GM21526 (cell line): ENCODE measurements at regions not wholly inside any gene's neighbourhood (a gene's known extent, or its start where the extent isn't known, plus 50 kb on each side); places are given as distances from the start of the nearest gene placed in this dataset.

Experiments used
- ATAC-seq: cut with Tn5 transposase; IDR thresholded peaks from one replicate; pipeline ENCODE4 v1.9.1; 2021; ENCODE audit warnings: moderate library complexity; ENCODE audit not compliant: unreplicated experiment, low FRiP score

DNA sequence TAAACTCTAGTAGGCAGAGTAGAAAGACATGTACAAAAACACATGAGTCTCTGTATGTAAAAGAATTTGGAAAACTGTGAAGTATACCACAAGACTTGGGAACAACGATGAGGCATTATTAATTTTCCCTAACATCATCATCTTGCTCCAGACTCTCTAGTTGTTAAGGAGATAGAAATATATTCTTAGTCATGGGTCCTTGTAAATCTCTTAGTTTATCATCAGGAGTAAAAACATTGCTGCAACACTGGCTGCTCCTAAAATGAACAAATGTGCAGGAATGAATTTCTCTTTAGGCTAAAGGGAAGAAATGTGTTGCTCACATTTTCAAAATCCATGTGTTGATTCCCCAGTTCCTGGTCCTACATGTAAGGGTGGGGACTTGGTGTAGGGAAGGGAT lies 384.6 kb downstream of the STIM2 start:
- no peak for ATAC-seq

DNA sequence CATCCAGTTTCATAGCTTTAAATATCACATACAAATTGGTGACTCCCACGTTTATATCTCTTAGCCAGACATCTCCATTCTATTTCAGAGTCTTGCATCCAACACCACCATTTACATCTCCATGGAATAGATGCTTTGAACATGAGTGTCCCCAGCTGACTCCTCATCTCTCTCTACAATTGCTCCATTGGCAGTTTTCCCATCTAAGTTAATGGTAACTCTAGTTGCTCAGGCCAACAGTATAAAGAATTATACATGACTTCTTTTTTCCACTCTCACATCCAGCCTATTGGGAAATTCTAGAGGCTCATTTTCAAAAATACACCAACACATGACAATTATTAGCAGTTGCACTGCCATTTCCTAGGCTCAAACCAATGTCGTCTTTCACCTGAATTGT lies 388.2 kb downstream of the STIM2 start:
- ATAC-seq = no peak

DNA sequence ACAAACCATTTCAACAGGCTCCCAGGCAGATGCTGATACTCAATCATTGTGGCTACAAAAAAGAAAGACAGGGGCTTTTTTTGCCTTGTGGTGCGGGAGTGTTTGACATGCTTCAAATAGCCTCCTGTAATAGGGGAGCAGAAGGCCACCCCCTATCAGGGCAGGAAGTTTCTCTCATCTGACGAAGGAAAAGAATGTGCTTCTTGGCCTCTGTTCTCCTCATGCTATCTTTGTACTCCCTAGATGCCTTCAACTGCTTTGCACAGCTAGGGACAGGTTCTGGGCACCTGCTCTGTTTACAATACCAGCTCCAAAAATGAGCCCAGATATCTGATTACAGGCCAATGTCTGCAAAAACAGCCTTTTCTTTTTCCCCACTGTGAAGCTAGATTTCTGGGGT lies 391.1 kb downstream of the STIM2 start:
- no peak for ATAC-seq

DNA sequence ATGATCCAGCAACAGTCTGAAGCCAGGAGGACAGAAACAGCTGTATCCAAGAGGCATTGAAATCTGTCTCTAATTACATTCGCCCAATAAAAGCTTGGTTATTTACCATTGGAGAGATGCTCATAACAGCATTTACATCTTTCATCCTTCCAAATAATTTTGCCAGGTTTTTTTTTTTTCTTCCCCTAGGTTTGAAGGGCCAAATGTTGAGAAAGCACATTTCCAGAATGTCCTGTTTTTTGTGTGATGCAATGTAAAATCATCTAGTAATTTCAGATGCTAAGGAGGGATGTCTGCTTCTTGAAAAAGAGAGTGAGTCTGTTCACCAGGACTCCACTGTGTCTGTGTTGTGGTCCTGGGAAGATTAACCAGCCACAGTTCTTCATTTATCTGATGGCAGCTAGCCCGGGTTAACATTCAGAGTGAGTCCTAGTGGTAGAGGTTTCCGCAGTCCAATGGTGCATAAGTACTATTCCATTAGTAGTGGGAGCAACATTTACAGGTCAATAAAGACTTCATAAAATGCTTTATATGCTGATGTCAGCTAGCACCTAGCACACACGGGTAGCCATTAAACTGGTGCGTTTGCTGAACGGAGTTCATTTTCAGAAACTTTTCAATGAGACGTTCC lies 406.8 kb downstream of the STIM2 start:
- ATAC-seq = no peak

DNA sequence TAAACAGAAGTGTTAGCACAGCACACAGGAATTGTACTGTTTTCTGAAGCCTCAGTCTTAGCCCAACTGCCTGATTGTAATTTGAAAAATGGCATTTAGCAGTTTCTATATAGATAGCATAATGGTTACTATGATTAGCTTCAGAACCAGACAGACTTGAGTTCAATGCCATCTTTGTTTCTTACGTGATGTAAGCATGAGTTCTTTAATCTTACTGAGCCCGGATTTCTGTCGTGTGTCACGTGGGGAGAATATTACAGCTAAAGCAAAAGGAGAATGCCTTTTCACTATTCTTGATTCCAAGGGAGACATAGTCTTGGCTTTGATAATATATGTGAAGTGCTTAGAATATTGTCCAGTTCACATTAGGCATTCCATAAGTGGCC lies 407.3 kb downstream of the STIM2 start:
- no peak for ATAC-seq

DNA sequence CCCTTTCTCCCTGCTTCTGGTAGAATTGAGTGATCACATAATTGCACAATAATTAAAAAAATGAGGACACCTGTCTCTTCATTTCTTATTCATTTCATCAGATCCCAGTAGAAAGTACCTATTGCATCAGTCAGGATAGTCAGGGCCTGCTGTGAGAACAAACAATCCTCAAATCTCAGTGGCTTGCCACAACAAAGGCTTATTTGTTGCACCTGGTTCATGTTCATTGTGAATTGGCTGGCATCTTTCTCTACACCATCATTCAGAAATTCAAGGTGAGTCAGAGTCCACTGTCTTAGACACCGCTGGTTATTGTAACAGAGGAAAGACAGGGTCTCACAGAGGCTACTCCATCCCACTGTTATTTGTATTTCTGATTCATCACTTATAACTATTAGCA lies 409.8 kb downstream of the STIM2 start:
- ATAC-seq = no peak

DNA sequence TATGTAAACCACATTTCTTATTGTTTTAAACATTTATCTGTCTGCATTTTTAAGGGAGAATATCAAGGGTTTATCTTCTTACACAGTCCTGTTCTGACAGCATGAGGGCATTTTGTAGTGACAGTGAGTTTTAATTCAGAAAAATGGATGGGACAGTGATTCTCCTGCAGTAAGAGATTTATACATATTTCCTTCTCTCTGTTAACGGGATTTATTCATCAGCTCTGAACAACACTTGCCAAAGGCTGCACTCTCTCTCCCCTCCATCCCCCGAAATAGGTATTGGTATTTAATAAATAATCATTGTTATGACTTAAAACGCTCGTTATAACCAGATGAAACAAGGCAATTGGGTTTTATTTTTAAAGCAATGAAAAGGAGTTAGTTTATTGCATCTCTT lies 410.9 kb downstream of the STIM2 start:
- ATAC-seq = no peak

DNA sequence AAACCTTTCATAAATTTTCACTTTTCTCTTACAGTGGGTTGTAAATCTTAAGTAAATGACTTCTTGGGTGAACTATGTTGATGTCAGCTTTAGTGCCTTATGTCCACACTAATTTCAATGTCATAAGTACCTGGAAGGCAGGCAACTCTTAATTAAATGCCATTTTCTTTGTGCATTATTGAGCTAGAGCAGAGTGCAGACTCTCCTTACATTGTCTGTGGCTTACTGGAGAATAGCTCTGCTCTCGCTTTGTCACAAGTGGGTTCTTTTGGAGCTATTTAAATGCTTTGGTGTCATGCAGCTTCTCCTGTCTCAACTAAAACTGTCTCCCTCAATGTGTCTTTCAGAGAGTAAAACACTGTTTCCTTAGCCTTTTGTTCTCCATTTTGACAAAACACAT lies 411.6 kb downstream of the STIM2 start:
- no peak for ATAC-seq

DNA sequence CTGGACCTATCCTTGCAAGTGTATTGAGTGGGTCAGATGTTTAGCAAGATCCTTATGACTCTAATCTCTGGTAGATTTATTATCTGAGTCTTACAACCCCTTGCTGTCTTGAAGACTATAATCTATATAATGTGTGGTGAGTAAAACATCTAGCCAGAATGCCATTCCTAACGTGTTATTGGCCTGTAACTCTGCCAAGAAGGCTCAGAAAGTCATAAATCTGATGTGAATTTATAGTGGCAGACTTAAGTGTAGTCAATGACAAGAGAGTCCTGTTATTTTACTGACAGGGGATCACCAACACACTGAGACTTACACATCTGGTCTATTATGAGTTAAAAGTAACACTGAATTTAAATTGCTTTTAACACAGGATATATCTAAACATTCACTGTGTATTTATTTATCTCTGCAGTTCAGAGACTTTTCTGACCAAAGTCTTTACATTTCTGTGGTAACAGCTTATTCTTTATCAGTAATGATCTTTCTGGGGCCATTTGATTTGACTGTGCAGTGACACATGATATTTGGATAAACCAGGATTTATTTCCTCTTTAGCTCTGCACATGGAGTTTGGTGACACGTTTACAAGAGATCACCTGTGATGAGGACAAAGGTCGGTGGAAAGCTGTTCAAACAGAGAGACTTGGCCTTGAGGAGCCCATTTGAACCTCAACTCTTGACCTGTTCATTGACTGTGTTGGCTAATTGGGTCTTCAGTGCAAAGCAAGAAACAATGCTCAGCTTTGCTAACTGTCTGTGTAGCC lies 415.8 kb downstream of the STIM2 start:
- ATAC-seq = no peak

DNA sequence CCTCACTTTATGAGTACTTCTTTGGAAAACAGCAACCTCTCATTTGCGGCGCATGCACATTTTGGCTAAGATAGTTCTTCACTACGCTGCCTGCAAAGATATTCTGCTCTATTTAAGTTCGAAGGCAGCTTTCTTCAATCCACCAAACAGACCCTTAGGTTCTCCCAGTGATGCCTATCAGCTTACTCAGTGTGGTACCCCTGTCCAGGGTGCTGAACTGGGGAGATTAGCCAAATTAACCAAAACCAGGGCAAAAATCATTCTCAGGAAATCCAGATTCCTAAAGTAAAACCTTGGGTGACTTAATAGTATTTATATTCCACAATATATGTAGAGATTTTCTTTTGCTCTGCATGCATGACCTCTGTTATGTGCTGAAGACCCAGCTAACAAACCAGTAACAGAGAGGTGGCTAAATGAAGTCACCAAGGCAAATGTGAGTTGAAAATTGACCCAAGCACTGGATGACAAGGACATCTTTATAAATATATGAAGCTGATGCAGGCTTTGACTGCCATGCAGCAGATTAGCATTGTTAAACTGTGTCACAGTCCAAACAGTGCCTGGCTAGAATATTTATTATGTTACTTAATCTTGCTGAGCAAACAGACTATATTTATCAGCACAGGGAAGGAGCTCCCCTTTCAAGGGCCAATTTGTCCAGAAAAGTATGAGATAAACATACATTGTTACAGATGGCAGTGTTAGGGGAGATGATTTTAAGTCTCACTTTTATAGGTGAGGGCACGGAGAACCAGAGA lies 418.2 kb downstream of the STIM2 start:
- no peak for ATAC-seq

DNA sequence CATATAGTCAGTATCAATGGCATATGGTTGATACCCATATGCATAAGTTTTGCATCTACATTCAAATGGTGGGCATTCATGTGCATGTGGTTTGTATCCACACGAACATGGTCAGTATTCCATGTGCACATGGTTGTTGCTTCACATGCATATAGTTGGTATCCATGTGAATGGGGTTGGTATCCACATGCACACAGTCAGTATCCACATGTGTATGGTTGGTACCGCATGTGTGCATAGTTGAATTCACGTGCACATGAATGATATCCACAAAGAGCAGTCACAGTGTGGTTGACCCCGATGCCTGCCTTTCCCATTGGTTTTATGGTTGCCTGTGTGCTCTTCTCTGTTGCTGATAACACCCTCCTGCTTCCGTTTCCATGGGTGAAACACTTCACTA lies 427.9 kb downstream of the STIM2 start:
- ATAC-seq = no peak

DNA sequence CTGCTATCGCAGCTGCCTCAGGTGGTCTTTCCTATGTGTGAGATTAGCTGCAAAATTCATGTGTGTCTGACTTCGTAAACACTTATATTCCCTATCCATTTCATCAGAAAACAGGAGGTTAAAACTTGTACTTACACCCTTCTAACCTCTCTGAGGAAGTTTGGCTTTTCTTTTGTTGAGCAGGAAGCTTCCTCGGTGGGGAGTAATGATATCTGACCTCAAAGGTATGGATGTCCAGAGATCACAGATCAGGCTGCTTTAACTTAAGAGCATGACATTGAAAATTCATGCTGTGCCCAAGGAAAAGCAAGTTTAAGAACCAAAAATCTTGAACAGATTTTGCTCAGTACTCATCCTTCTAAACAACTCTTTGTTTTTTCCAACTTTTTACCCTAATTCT lies 429.1 kb downstream of the STIM2 start:
- no peak for ATAC-seq

DNA sequence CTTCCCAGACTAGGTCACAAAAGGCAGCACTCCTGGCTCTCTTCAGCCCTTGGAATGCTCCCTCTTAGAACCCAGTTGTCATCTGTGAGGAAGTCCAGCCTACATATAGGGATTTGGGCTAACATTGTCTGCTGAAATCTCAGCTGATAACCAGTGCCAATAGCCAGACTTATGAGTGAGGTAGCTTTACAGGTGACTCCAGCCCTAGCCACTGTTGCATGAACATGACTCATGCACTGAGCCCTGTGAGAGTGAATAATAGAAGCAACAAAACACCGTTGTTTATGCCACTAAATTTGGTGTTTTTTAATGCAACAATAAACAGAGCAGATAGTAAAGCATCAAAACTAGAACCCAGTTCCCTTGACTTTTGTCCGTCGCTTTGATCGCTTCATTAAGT lies 433.2 kb downstream of the STIM2 start:
- ATAC-seq = no peak

DNA sequence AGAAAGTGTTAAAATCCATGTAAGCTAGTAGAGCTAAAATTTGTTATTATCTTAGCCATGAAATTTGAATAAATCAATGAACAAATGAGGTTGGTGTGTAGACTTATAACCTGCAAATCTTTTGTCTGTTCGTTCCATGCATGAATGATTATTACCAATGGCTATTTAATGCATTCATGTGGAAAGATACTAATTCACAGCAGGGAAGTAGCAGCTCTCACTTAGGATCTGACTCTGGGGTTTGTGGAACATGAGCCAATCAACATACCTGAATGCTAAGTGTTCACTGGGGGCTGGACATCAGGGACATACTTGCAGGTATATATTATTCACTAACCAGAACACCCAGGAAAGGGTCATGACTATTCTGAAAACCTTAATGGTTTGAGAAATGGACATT lies 444.1 kb downstream of the STIM2 start:
- ATAC-seq = no peak

DNA sequence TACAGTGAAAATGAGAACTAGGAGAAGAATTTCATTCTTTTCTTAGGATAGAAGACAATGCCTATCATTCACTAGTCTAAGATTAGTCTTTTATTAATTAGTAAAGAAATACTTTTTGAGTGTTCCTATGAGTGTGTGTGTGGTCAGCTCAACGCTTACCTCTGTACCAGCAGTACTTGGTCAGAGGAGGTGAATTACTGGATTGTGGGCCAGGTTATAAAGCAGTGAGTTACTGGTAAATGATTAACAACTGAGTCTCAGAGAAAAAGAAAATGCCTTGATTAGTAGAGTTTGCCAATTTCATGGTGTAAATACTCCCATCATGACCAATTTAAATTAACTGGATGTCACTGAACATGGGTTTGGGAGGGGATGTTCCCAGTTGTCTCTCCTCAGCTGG lies 444.6 kb downstream of the STIM2 start:
- ATAC-seq = no peak

DNA sequence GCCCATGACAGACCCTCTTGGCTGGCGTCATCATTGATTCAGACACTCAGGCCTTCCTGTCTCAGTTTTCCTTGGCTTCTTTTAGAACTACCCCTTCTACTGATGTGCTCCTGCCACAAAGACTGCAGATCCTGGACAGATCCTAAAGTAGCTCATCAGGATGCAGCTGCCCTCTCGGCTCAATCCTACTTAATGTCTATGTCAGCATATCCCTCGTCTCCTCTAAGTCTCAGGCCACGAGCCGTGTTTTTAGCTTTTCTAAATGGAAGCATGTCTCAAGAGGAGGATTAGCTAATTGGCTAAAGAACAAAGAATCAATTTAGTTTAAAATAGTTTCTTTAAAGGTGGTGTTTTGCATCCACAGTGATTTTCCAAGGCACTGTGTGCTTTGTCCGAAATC lies 447.7 kb downstream of the STIM2 start:
- no peak for ATAC-seq

DNA sequence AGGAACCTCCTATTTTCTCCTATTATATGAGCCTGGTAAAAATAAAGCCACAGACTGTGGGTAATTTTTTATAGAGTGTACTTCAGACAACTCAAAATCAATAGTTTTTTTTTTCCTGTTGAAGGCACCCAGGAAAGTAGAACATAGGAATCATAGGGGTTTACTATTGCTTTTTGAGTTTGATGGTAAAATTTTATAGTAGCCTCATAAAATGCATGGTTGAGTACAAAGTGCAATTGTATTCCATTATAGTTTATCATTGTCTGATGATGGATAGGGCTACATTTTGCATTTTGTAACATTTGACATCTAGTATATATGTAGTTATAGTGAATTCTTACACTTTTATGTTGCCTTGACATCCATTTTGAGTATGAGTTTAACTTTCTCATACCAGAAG lies 455.0 kb downstream of the STIM2 start:
- no peak for ATAC-seq

DNA sequence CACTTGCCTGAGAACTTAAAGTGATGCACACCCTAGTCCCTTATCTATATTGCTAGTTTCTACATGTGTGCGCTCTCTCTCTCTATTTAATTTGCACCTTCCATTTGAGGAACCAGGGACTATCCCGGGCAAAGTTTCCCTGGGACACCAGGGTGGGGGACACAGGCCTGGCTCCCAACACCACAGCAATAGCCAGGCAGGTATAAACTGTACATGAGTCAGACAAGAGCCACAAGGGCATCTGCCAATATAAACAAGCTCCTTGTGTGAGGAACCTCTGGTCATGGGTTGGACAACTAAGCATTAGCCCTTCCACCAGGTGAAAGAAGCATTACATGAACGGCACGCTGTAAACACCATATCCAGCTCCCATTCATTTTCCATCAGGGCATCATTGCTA lies 455.5 kb downstream of the STIM2 start:
- no peak for ATAC-seq

DNA sequence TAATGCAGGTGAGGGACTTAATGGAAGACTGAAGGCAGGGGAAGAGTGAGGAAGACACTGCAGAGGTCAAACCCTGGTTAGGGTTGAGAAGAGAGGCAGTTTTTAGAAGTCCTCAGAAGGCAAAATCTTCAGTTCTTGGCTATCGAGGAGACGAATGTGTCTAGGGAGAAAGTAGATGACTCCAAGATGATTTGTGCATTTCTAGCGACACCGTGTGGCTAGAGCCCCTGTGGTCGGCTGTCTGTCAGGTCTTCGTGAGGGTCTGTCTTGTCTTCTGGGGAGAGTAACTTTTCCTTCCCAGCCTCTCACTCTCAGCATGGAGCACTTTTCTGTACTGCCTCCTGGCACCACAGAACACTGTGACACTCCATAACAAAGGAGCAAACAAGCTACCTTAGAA lies 458.1 kb downstream of the STIM2 start:
- ATAC-seq = no peak

DNA sequence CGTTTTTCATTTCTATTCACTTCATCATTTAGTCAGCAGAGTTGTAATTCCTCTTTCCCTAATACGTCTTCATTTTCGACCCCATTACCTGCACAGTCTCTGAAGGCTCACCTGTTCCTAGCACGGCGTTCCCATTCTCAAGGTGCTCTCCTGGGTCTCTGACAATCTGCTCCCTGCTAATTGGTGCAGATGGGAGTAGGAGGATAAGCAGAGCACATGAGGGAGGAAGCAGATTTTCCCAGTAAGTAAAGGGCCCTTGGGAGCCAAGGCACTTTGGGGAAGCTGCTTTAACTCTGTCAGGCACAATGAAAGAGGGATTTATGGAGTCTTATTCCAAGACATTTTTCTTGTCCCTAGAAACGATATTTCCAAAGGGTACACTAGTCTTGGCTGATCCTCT lies 466.4 kb downstream of the STIM2 start:
- ATAC-seq = no peak

DNA sequence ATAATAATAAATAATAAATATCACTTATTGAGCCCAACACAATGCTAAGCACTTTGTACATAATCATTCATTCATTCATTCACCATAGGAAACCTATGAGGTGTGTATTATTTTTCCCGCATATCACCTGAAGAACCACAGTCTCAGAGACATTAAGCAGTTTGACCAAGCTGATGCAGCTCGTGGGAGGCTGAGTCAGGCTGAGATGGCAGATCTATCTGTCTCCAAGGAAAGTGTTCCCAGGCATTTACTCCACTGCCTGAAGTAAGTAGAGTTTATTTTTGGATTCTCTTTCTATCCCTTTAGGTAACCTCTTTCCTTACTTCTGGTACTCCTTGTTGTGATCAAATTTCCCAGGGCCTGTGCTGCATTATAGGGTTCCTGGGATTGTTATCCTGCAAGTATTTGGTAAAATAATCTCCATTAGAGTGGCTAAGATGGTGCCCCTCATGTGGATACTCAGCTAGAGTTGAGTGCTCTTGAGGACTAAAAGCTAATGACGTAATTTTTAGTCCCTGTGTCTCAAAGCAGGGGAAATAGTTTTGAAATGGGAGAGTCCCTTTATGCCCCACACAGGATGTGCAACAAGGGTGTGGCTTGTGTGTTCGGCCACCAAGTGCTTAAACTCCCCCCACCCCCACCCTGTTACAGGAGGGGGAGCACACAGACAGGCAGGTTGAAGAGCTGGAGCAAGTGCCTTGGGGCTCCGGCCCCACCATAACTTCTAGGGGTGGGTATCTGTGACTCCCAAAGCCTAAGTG lies 467.0 kb downstream of the STIM2 start:
- ATAC-seq = no peak
